Cardiac muscle cell (in vitro differentiated cells and primary cell): ENCODE measurements at regions not wholly inside any gene's neighbourhood (a gene's known extent, or its start where the extent isn't known, plus 50 kb on each side); places are given as distances from the start of the nearest gene placed in this dataset.

ENCODE experiments used
- DNase-seq, 2 donors: peaks; one replicate each; pipeline versions ENCODE4 v3.0.0 to v3.0.0-alpha.2; 2010 to 2017; ENCODE audit warnings: low read depth in 1 of 2, low spot score in 1 of 2
- H3K27ac ChIP-seq: fragments of 200-600 bp; sonication (generic); 2 replicates; pipeline ENCODE4 v1.5.1; 2016
- H3K27me3 ChIP-seq: fragments of 200-600 bp; sonication (generic); 2 replicates; pipeline ENCODE4 v1.6.0; 2016; ENCODE audit warnings: control low read depth
- H3K36me3 ChIP-seq: fragments of 200-600 bp; sonication (generic); 2 replicates; pipeline ENCODE4 v1.5.1; 2016; ENCODE audit warnings: control low read depth
- H3K4me1 ChIP-seq: fragments of 200-600 bp; sonication (generic); 2 replicates; pipeline ENCODE4 v1.8.1; 2017; ENCODE audit warnings: low read depth, mild to moderate bottlenecking, mixed run types
- H3K4me3 ChIP-seq: fragments of 200-600 bp; sonication (generic); 2 replicates; pipeline ENCODE4 v1.5.1; 2016; ENCODE audit warnings: mild to moderate bottlenecking
- H3K9me3 ChIP-seq: fragments of 200-600 bp; sonication (generic); 2 replicates; pipeline ENCODE4 v1.5.1; 2017; ENCODE audit warnings: low read depth, mild to moderate bottlenecking, control low read depth
- TF ChIP-seq, protein P1 (sequence below): IDR thresholded peaks from 2 replicates; pipeline ENCODE4 v1.5.1; 2012; ENCODE audit warnings: low read depth, mild to moderate bottlenecking, low read length

DNA sequence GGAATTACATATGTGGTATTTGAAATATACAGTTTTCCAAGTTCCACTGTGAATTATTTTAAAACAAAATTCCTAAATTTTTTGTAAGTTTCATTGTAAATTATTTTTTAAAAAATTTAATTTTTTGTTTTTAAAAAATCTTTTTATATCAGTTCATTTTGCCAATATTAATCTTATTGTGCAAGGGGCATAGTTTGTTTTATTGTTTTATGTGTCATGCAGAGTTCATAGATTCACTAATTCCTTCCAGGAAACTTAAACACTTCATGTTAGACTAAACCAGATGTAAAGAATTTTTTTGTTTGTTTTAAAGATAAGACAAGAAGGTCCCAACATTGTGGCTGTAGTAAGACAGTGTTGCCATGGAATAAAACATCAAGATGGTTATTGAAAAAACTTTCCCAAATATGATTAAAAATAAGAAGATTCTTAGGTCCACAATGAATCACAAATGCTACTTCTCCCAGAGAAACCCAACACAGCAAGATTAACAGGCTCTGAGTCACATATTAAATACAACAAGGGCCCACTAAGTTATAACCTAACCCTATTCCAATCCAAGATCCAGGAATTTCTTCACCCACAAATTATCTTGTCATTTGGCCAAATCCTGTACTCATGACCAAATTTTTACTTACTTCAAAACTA lies 464.7 kb upstream of the IGFBP3 start:
- peaks cover 16% of the 10 kb centered on the region for H3K4me1 ChIP-seq
- DNase-seq: peak in 1 of 2 donors; percentile 82

DNA sequence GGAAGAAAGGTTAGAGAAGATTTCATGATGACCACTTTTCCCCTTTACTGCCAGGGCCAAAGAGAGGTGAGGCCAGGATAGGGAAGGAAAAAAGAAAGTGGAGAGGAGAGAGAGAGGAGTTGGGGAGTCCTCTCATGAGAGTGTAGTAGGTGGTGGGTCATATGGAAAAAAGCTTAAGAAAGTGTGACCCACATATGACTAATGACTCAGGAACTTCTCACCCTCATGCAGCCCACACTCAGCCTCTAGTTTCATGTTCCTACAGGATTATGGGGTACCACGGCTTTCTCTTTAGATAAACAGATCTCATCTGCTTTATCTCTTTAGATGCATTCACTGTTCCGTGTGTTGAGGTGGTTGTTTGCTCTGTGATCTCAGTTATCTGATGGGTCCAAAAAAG lies 462.5 kb upstream of the IGFBP3 start:
- TF ChIP-seq, protein P1, sequence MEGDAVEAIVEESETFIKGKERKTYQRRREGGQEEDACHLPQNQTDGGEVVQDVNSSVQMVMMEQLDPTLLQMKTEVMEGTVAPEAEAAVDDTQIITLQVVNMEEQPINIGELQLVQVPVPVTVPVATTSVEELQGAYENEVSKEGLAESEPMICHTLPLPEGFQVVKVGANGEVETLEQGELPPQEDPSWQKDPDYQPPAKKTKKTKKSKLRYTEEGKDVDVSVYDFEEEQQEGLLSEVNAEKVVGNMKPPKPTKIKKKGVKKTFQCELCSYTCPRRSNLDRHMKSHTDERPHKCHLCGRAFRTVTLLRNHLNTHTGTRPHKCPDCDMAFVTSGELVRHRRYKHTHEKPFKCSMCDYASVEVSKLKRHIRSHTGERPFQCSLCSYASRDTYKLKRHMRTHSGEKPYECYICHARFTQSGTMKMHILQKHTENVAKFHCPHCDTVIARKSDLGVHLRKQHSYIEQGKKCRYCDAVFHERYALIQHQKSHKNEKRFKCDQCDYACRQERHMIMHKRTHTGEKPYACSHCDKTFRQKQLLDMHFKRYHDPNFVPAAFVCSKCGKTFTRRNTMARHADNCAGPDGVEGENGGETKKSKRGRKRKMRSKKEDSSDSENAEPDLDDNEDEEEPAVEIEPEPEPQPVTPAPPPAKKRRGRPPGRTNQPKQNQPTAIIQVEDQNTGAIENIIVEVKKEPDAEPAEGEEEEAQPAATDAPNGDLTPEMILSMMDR: no peak
- DNase-seq: peak in 1 of 2 donors; percentile 60
- Histone ChIP-seq H3K27ac (no peak overlapping the region), H3K4me3 (no peak overlapping the region), H3K36me3 (no peaks in the 10 kb centered on the region), H3K4me1 (peaks cover 14% of the 10 kb centered on the region), H3K27me3 (no peaks in the 10 kb centered on the region), H3K9me3 (no peaks in the 10 kb centered on the region)

More for the DNA sequence above, 464.7 kb upstream of the IGFBP3 start:
- peak overlapping the region; percentile 84 for H3K27ac ChIP-seq
- H3K9me3 ChIP-seq: no peaks in the 10 kb centered on the region
- no peaks in the 10 kb centered on the region for H3K36me3 ChIP-seq
- H3K4me3 ChIP-seq: no peak overlapping the region
- H3K27me3 ChIP-seq: no peaks in the 10 kb centered on the region
- TF ChIP-seq, protein P1: no peak

DNA sequence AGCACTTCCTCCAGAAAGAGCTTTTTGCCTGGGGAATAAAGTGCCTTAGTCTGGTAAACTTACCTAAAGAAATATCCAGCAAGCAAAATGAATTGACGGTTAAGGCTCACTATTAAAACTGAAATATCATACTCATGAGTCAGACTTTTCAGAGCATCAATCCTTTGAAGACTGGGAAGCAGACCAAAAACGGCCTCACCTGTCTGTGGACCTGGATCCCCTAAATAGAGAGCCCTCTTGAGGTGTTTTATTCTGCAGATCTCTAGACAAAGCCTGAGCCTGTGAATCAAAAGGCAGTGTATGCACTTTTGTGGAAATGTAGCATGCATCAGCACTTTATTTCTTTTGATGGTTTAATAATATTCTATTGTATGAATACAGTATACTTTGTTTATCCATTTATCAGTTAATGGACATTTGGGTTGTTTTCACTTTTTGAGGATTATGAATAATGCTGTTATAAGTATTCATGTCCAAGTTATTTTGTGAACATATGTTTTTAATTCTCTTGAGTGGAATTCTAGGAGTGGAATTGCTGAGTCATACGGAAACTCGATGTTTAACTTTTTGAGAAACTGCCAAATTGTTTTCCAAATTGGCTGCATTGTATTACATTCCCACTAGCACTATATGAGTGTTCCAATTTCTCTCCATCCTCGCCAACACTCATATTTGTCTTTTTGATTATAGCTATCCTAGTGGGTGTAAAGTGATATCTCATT lies 449.0 kb upstream of the IGFBP3 start:
- DNase-seq: peak in 1 of 2 donors; percentile 94
- TF ChIP-seq, protein P1: no peak
- H3K36me3 ChIP-seq: no peaks in the 10 kb centered on the region
- H3K27me3 ChIP-seq: no peaks in the 10 kb centered on the region
- no peaks in the 10 kb centered on the region for H3K9me3 ChIP-seq
- H3K27ac ChIP-seq: no peak overlapping the region
- H3K4me1 ChIP-seq: no peaks in the 10 kb centered on the region
- no peak overlapping the region for H3K4me3 ChIP-seq

- Histone ChIP-seq H3K27ac (no peak overlapping the region), H3K36me3 (no peaks in the 10 kb centered on the region), H3K27me3 (no peaks in the 10 kb centered on the region), H3K4me1 (no peaks in the 10 kb centered on the region), H3K4me3 (no peak overlapping the region), H3K9me3 (no peaks in the 10 kb centered on the region)
- no peak for DNase-seq
- TF ChIP-seq, protein P1: no peak
Observed at GRCh38 chr7:46368871-46369270, 447.8 kb upstream of the IGFBP3 start.

DNA sequence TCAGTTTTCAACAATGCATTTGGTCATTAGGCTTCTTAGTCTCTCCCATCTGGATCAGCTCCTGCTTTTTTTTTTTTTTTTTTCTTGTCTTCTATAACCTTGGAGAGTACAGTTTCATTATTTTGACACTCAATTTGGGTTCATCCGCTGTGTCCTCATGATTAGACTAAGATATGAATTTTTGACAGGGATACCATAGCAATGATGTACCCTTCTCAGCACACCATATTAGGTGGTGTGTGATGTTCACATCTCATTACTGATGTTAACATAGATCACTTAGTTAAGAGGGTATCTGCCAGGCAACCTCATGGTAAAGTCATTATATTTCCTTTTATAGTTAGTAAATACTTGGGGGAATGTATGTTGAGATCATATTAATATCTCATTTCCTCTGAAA lies 445.5 kb upstream of the IGFBP3 start:
- no peak overlapping the region for H3K27ac ChIP-seq
- H3K9me3 ChIP-seq: no peaks in the 10 kb centered on the region
- no peak overlapping the region for H3K4me3 ChIP-seq
- DNase-seq: no peak
- no peaks in the 10 kb centered on the region for H3K4me1 ChIP-seq
- TF ChIP-seq, protein P1: no peak
- no peaks in the 10 kb centered on the region for H3K36me3 ChIP-seq
- no peaks in the 10 kb centered on the region for H3K27me3 ChIP-seq
